Spinal cord (tissue), 9 donors: ENCODE measurements at regions not wholly inside any gene's neighbourhood (a gene's known extent, or its start where the extent isn't known, plus 50 kb on each side); places are given as distances from the start of the nearest gene placed in this dataset.
"Not testable (repeated sequence)": the region's sequence is repeated elsewhere in the genome, so short reads cannot be mapped to it uniquely, and the experiment has no call there.

Source experiments
- DNase-seq, 6 donors: peaks; one replicate each; pipeline versions ENCODE4 v3.0.0 to v3.0.0-alpha.2; 2013 to 2015; ENCODE audit warnings: low spot score in 6 of 6, low read depth in 4 of 6
- H3K27ac ChIP-seq: one replicate; pipeline ENCODE4 v1.5.1; 2013; ENCODE audit warnings: low read depth, low read length, control low read depth
- H3K27me3 ChIP-seq: one replicate; pipeline ENCODE4 v1.6.1; 2013; ENCODE audit warnings: low read length; ENCODE audit not compliant: control insufficient read depth, insufficient read depth
- H3K36me3 ChIP-seq: one replicate; pipeline ENCODE4 v1.6.1; 2013; ENCODE audit warnings: low read length; ENCODE audit not compliant: control insufficient read depth, insufficient read depth
- H3K4me1 ChIP-seq: one replicate; pipeline ENCODE4 v1.6.1; 2013; ENCODE audit warnings: low read length; ENCODE audit not compliant: control insufficient read depth, insufficient read depth
- H3K4me3 ChIP-seq: one replicate; pipeline ENCODE4 v1.5.1; 2013; ENCODE audit warnings: low read depth, low read length, control low read depth
- H3K9me3 ChIP-seq: one replicate; pipeline ENCODE4 v1.6.1; 2013; ENCODE audit warnings: low read length; ENCODE audit not compliant: control insufficient read depth, insufficient read depth
- WGBS: methylation state at CpG from one replicate; pipeline ENCODE4 v1.1.5; 2013; ENCODE audit warnings: missing lambda C conversion rate; ENCODE audit not compliant: insufficient coverage; 5-methylcytosine and 5-hydroxymethylcytosine counted together
- donor health status: healthy.

DNA sequence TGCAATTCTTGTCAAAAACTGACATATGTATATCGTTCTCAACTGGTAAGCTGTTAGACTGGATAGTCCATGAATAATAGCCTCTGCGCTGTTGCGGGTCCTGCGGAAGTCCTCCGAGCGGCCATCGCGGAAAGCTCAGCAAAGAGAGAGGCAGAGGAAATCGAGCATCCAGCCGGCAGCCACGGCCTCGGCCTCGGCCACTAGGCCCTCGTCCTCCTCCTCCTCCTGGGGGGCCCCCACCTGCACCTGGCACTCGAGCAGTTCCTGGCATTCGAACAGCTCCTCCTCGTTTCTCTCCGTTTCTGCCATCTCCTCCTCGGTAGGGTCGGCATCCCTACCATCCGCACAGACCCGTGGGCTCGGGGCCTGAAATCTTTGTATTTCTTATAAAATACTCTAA lies 111.2 kb upstream of the CYLC1 start:
- 91% methylated on average over 19 of the region's 23 CpGs for WGBS

GRCh38 chrX:83750451-83750850 lies 110.5 kb upstream of the CYLC1 start:
- H3K27ac ChIP-seq, H3K4me1 ChIP-seq: not testable (repeated sequence)
- 85% methylated on average over 2 of the region's 15 CpGs for WGBS

More for the DNA sequence above, 111.2 kb upstream of the CYLC1 start:
- not testable (repeated sequence) for H3K36me3 ChIP-seq, DNase-seq, H3K4me1 ChIP-seq, H3K27ac ChIP-seq, H3K9me3 ChIP-seq, H3K27me3 ChIP-seq, H3K4me3 ChIP-seq

GRCh38 chrX:83759872-83760271 lies 101.1 kb upstream of the CYLC1 start:
- no peaks in the 10 kb centered on the region for H3K27me3 ChIP-seq
- no peak overlapping the region for H3K4me3 ChIP-seq
- no peaks in the 10 kb centered on the region for H3K36me3 ChIP-seq
- no peak overlapping the region for H3K27ac ChIP-seq
- no peaks in the 10 kb centered on the region for H3K4me1 ChIP-seq
- WGBS, result no CpG with 5 or more reads among the region's 1 CpG
- peak in 4 of 6 donors; percentile 29 to 82 (median 44) for DNase-seq
- no peaks in the 10 kb centered on the region for H3K9me3 ChIP-seq

More at GRCh38 chrX:83750451-83750850, 110.5 kb upstream of the CYLC1 start:
- not testable (repeated sequence) for H3K4me3 ChIP-seq, DNase-seq, H3K9me3 ChIP-seq, H3K27me3 ChIP-seq, H3K36me3 ChIP-seq

GRCh38 chrX:83771664-83772063 lies 89.3 kb upstream of the CYLC1 start:
- no peaks in the 10 kb centered on the region for H3K4me1 ChIP-seq
- H3K4me3 ChIP-seq, result no peak overlapping the region
- no peaks in the 10 kb centered on the region for H3K27me3 ChIP-seq
- H3K27ac ChIP-seq, result no peak overlapping the region
- no peaks in the 10 kb centered on the region for H3K36me3 ChIP-seq
- no peak for DNase-seq
- WGBS, result 45% methylated on average over 1 of the region's 1 CpG
- no peaks in the 10 kb centered on the region for H3K9me3 ChIP-seq
